Epithelial cell of esophagus (primary cell): ENCODE measurements at regions not wholly inside any gene's neighbourhood (a gene's known extent, or its start where the extent isn't known, plus 50 kb on each side); places are given as distances from the start of the nearest gene placed in this dataset.
"Not testable (repeated sequence)": the region's sequence is repeated elsewhere in the genome, so short reads cannot be mapped to it uniquely, and the experiment has no call there.

Source experiments
- DNase-seq: peaks from one replicate; pipeline ENCODE4 v3.0.0; 2010; ENCODE audit warnings: low read depth
- H3K4me3 ChIP-seq: 2 replicates; pipeline ENCODE4 v1.5.1; 2011; ENCODE audit warnings: mild to moderate bottlenecking, low read length, control low read depth
- TF ChIP-seq, protein P1 (sequence below): IDR thresholded peaks from 2 replicates; pipeline ENCODE4 v1.5.1; 2011; ENCODE audit warnings: low read depth, mild to moderate bottlenecking, low read length, control low read depth, inconsistent platforms; ENCODE audit not compliant: insufficient read depth; ENCODE audit errors: missing control alignments

DNA sequence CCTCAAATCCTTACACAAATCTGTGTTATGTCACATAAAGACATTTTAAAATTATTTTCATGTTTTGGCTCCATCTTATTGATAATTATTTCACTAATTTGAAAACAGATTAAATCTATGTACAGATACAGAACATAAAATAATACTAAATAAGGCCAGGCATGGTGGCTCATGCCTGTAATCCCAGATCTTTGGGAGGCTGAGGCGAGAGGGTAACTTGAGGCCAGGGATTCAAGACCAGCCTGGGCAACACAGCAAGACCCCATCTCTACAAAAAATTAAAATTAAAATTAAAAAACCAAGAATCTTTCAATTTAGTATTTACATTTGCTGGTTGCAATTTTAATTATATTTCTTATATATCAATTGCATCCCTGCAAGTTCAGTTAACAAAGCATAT is 246.4 kb upstream of the MKLN1 start:
- no peak overlapping the region for H3K4me3 ChIP-seq
- TF ChIP-seq, protein P1, sequence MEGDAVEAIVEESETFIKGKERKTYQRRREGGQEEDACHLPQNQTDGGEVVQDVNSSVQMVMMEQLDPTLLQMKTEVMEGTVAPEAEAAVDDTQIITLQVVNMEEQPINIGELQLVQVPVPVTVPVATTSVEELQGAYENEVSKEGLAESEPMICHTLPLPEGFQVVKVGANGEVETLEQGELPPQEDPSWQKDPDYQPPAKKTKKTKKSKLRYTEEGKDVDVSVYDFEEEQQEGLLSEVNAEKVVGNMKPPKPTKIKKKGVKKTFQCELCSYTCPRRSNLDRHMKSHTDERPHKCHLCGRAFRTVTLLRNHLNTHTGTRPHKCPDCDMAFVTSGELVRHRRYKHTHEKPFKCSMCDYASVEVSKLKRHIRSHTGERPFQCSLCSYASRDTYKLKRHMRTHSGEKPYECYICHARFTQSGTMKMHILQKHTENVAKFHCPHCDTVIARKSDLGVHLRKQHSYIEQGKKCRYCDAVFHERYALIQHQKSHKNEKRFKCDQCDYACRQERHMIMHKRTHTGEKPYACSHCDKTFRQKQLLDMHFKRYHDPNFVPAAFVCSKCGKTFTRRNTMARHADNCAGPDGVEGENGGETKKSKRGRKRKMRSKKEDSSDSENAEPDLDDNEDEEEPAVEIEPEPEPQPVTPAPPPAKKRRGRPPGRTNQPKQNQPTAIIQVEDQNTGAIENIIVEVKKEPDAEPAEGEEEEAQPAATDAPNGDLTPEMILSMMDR, result no peak
- DNase-seq, result no peak

DNA sequence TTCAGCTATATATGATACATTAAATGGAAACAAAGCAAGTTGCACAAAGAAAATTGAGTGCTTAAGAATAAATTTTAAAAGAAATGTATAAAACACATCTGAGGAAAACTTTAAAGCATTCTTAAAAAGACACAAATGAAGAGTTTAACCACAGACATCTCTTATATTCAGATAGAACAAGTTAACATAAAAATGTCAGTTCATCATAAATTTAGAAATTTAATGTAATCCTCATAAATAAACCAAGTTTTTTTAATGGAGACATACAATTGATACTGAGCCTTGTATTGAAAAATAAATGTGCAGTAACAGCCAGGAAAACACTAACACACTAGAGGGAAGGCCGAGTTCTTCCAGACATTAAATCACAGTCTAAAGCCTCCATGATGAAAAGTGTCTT is 243.9 kb upstream of the MKLN1 start:
- TF ChIP-seq, protein P1, result no peak
- no peak for DNase-seq
- H3K4me3 ChIP-seq, result no peak overlapping the region

DNA sequence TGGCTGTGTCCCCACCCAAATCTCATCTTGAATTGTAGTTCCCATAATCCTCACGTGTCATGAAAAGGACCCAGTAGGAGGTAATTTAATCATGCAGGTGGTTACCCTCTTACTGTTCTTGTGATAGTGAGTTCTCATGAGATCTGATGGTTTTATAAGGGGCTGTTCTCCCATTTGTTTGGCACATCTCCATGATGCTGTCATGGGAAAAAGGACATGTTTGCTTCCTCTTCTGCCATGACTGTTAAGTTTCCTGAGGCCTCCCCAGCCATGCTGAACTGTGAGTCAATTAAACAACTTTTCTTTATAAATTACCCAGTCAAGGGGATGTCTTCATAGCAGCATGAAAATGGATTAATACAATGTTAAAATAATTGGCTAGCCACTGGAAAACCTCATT is 243.3 kb upstream of the MKLN1 start:
- not testable (repeated sequence) for H3K4me3 ChIP-seq, DNase-seq

DNA sequence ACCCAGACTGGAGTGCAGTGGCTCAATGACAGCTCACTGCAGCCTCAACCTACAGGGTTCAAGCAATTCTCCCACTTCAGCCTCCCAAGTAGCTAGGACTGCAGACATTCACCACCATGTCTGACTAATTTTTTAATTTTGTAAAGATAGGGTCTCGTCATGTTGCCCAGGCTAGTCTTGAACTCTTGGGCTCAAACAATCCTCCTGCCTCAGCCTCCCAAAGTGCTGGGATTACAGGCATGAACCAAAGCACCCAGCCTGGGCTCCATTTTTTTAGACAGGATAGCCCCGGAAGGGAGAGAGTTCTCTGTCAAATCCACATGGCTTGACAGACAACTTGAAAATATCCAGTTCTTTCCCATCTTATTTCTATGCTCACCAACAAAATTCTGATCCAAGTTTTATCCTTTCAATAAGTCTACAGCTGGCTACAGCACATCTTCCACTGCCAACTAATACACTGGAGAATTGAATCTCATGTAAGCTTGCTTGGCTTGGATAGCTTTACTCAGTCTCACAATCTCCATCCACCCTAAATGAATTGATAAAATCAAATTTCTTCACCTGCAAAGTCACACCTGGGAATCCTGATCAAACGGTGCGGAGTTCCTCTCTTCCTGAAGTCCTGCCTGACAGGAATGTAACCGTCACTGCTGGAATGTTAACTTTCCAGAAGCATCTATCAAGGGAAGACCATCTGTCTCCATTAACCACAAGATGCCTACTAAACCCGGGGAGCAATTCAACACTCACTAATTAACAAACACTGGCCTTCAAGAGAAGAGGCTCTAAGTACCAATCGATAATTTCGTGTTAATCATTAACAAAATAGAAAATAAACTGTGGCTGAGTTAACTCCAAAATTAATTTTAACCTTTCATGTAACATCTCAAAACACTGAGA is 239.7 kb upstream of the MKLN1 start:
- TF ChIP-seq, protein P1, result no peak
- no peak for DNase-seq
- H3K4me3 ChIP-seq, result no peak overlapping the region

DNA sequence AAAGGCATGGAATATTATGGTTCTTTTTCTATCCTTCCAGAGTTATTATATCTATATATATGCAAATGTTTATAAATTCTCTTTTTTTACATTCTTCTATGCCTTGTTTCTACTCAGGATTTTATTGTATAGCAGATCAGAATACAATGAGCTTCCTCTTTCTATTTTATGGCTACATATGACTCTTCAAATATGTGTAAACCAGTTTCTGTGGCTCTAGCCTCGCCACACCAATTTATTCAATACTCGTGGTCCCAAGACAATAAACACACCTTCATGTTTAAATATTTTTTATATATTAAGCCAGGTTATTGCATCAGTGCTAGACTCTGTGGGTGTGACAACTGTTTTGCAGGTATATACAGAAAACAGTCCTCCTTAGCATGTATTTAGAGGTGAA is 237.5 kb upstream of the MKLN1 start:
- TF ChIP-seq, protein P1, result no peak
- no peak for DNase-seq
- H3K4me3 ChIP-seq, result no peak overlapping the region

DNA sequence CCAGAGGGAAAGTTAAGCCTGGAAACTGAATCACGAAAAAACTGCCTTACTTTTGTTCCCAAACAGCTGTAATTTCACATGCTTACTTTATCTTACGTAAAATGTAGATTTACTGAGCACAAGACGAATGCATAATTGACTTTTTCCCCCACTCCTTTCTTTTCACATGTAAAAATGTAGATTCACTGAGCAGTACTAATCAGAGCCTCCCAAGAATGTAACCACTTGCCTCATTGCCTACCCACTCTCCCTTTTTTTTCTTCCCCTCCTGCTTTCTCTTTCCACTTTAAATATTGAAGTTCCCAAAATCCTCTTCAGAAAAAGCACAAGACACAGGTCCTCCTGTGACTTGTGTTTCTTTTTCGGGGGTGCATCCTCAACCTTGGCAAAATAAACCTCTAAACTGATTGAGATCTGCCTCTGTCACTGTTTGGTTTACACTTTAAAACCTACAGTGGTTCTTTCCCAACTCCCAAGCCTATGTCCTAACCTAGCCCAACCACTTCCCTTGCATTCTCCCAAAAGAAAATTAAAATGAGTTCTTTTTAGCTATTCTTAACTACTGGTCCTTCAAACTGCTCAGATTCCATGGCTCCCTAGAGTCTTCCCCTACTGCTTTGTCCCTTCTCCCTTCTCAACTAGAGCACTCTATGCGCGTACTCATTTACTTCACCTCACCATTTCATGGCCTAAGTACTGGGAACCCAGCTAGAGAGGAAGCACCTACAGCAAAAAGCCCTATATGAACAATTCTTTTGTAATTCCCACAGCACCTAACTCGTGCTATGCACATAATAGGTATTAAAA is 236.6 kb upstream of the MKLN1 start:
- DNase-seq, result no peak
- TF ChIP-seq, protein P1, result no peak
- no peak overlapping the region for H3K4me3 ChIP-seq

DNA sequence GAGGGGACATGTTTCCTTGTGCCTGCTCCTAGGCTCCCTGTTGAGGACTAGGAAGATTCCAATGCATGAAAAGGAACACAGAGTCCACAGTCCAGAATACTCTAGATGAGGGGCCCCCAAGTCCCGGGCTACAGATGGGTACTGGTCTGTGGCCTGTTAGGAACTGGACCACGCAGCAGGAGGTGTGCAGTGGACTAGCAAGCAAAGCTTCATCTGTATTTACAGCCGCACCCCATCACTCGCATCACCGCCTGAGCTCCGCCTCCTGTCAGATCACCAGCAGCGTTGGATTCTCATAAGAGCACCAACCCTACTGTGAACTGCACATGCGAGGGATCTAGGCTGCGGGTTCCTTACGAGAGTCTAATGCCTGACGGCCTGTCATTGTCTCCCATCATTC is 233.0 kb upstream of the MKLN1 start:
- TF ChIP-seq, protein P1, result no peak
- DNase-seq, result no peak
- H3K4me3 ChIP-seq, result no peak overlapping the region
